Trophoblast cell (in vitro differentiated cells and primary cell): ENCODE measurements at regions not wholly inside any gene's neighbourhood (a gene's known extent, or its start where the extent isn't known, plus 50 kb on each side); places are given as distances from the start of the nearest gene placed in this dataset.

Source experiments
- DNase-seq, 2 donors: peaks; one replicate each; pipeline ENCODE4 v3.0.0-alpha.2; 2016
- H2AFZ ChIP-seq: 2 replicates; pipeline ENCODE4 v1.6.1; 2013; ENCODE audit warnings: low read length, moderate library complexity, mild to moderate bottlenecking; ENCODE audit not compliant: insufficient read depth, poor library complexity
- H2AK5ac ChIP-seq: 2 replicates; pipeline ENCODE4 v1.6.1; 2013; ENCODE audit warnings: mild to moderate bottlenecking, low read length
- H2BK120ac ChIP-seq: 2 replicates; pipeline ENCODE4 v1.6.1; 2013; ENCODE audit warnings: low read length, mild to moderate bottlenecking, moderate library complexity; ENCODE audit not compliant: insufficient read depth, poor library complexity
- H2BK12ac ChIP-seq: 2 replicates; pipeline ENCODE4 v1.6.1; 2013; ENCODE audit warnings: mild to moderate bottlenecking, low read length, moderate library complexity
- H2BK5ac ChIP-seq: 2 replicates; pipeline ENCODE4 v1.6.1; 2013; ENCODE audit warnings: low read length, low read depth, moderate library complexity, mild to moderate bottlenecking; ENCODE audit not compliant: poor library complexity
- H3K14ac ChIP-seq: 2 replicates; pipeline ENCODE4 v1.6.1; 2013; ENCODE audit warnings: mild to moderate bottlenecking, low read length
- H3K18ac ChIP-seq: 2 replicates; pipeline ENCODE4 v1.6.1; 2013; ENCODE audit warnings: mild to moderate bottlenecking, low read length
- H3K23ac ChIP-seq: 2 replicates; pipeline ENCODE4 v1.6.1; 2013; ENCODE audit warnings: low read length
- H3K27ac ChIP-seq: 2 replicates; pipeline ENCODE4 v1.5.1; 2013; ENCODE audit warnings: low read depth, mild to moderate bottlenecking, inconsistent platforms, low read length, moderate library complexity
- H3K27me3 ChIP-seq: 2 replicates; pipeline ENCODE4 v1.6.1; 2013; ENCODE audit warnings: inconsistent platforms, mild to moderate bottlenecking, low read length, moderate library complexity; ENCODE audit not compliant: insufficient read depth
- H3K36me3 ChIP-seq, 2 experiments: 1 replicate in 1 of 2; 2 replicates in 1 of 2; pipeline ENCODE4 v1.6.1; 2013; ENCODE audit warnings: low read length in 2 of 2, mild to moderate bottlenecking in 2 of 2, moderate library complexity in 1 of 2; ENCODE audit not compliant: insufficient read depth in 2 of 2, control insufficient read depth in 1 of 2
- H3K4ac ChIP-seq: 2 replicates; pipeline ENCODE4 v1.6.1; 2013; ENCODE audit warnings: low read depth, mild to moderate bottlenecking, low read length, moderate library complexity
- H3K4me1 ChIP-seq, 2 experiments: 1 replicate in 1 of 2; 2 replicates in 1 of 2; pipeline ENCODE4 v1.6.1; 2013; ENCODE audit warnings: low read length in 2 of 2, mild to moderate bottlenecking in 2 of 2, moderate library complexity in 1 of 2; ENCODE audit not compliant: insufficient read depth in 2 of 2, control insufficient read depth in 1 of 2
- H3K4me2 ChIP-seq: 2 replicates; pipeline ENCODE4 v1.6.1; 2013; ENCODE audit warnings: inconsistent platforms, mild to moderate bottlenecking, low read length, moderate library complexity
- H3K4me3 ChIP-seq: 2 replicates; pipeline ENCODE4 v1.5.1; 2013; ENCODE audit warnings: mild to moderate bottlenecking, low read depth, low read length, inconsistent platforms
- H3K79me1 ChIP-seq: one replicate; pipeline ENCODE4 v1.6.1; 2013; ENCODE audit warnings: low read length
- H3K79me2 ChIP-seq: 2 replicates; pipeline ENCODE4 v1.6.1; 2013; ENCODE audit warnings: low read length, mild to moderate bottlenecking; ENCODE audit not compliant: control insufficient read depth, insufficient read depth, poor library complexity
- H3K9ac ChIP-seq: 2 replicates; pipeline ENCODE4 v1.6.1; 2013; ENCODE audit warnings: mild to moderate bottlenecking, low read length
- H3K9me3 ChIP-seq: 2 replicates; pipeline ENCODE4 v1.6.1; 2013; ENCODE audit warnings: low read depth, mild to moderate bottlenecking, control low read depth, inconsistent platforms, low read length; ENCODE audit not compliant: insufficient read depth
- H4K12ac ChIP-seq: 2 replicates; pipeline ENCODE4 v1.6.1; 2013; ENCODE audit warnings: low read depth, mild to moderate bottlenecking, low read length, moderate library complexity
- H4K8ac ChIP-seq: 2 replicates; pipeline ENCODE4 v1.6.1; 2013; ENCODE audit warnings: low read depth, mild to moderate bottlenecking, low read length, moderate library complexity
- H4K91ac ChIP-seq: one replicate; pipeline ENCODE4 v1.6.1; 2013; ENCODE audit warnings: low read depth, mild to moderate bottlenecking, low read length, moderate library complexity
- WGBS: extraction: QIAGEN DNeasy Blood & Tissue Kit; methylation state at CpG from one replicate; pipeline ENCODE4 v1.1.7; 2013; ENCODE audit warnings: missing lambda C conversion rate; ENCODE audit not compliant: insufficient read length, insufficient coverage; ENCODE audit errors: extremely low coverage; 5-methylcytosine and 5-hydroxymethylcytosine counted together

DNA sequence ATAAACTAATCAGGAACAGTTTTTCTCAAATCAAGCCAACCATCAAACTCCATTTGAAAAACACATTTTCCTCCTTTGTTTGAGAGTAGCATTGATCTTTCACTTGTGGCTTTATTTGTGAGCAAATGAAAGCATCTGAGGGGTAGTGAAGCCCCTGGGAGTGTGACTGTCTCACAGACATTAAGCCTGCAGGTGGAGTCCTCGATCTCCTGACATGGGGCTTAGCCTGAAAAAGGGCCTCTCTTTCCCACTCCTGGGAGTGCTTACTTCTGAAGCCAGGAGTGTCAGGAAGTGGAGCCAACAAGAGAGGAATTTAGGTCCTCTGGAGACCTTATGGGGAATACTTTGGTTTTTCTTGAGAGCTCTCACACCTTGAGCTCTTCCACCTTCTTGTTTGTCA lies 158.2 kb upstream of the SFRP2 start:
- WGBS: no CpG with 5 or more reads among the region's 1 CpG
- H3K9ac ChIP-seq: no peak overlapping the region

DNA sequence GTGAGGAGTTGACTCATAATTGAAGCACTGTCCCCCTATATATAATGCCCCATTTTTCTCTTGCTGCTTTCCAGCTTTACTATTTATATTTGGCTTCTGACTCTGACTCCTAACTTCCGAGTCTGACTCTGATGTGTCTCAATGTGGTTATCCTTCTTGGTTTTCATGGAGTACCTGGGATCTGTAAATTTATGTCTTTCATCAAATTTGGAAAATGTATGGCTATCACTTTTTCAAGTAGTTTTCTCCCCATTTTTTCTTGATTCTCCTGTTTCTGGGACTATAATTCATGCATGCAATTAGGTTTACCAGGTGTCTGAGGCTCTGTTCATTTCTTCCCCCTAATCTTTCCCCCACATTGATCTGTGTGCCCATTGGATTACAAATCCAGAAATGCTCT lies 156.8 kb upstream of the SFRP2 start:
- no peak overlapping the region for H3K9ac ChIP-seq
- no peak overlapping the region for H3K4me3 ChIP-seq
- no CpG with 5 or more reads among the region's 1 CpG for WGBS
- H2BK120ac ChIP-seq: no peak overlapping the region
- DNase-seq: no peak
- H4K8ac ChIP-seq: no peak overlapping the region
- no peaks in the 10 kb centered on the region for H3K79me2 ChIP-seq
- H3K27ac ChIP-seq: no peak overlapping the region
- H2AK5ac ChIP-seq: no peak overlapping the region
- no peaks in the 10 kb centered on the region for H3K79me1 ChIP-seq
- H3K4ac ChIP-seq: no peak overlapping the region
- H3K23ac ChIP-seq: no peak overlapping the region
- H3K18ac ChIP-seq: no peak overlapping the region
- no peak overlapping the region for H3K14ac ChIP-seq
- peaks cover 2% of the 10 kb centered on the region for H3K9me3 ChIP-seq
- no peak overlapping the region for H2AFZ ChIP-seq
- no peak overlapping the region for H2BK12ac ChIP-seq
- no peak overlapping the region for H4K12ac ChIP-seq
- no peaks in the 10 kb centered on the region for H3K4me1 ChIP-seq
- H3K27me3 ChIP-seq: no peaks in the 10 kb centered on the region
- H2BK5ac ChIP-seq: no peak overlapping the region
- no peaks in the 10 kb centered on the region for H3K36me3 ChIP-seq
- H4K91ac ChIP-seq: no peak overlapping the region
- no peak overlapping the region for H3K4me2 ChIP-seq

More for the DNA sequence above, 158.2 kb upstream of the SFRP2 start:
- no peak for DNase-seq
- Histone ChIP-seq H4K8ac (no peak overlapping the region), H2BK5ac (no peak overlapping the region), H3K79me2 (no peaks in the 10 kb centered on the region), H3K4me3 (no peak overlapping the region), H4K12ac (no peak overlapping the region), H2AFZ (no peak overlapping the region), H3K4me2 (no peak overlapping the region), H3K23ac (no peak overlapping the region), H3K27ac (no peak overlapping the region), H3K27me3 (no peaks in the 10 kb centered on the region), H3K9me3 (no peaks in the 10 kb centered on the region), H4K91ac (no peak overlapping the region), H3K36me3 (no peaks in the 10 kb centered on the region), H3K14ac (no peak overlapping the region), H3K18ac (no peak overlapping the region), H3K79me1 (no peaks in the 10 kb centered on the region), H3K4me1 (no peaks in the 10 kb centered on the region), H2BK12ac (no peak overlapping the region), H2BK120ac (no peak overlapping the region), H2AK5ac (no peak overlapping the region), H3K4ac (no peak overlapping the region)

DNA sequence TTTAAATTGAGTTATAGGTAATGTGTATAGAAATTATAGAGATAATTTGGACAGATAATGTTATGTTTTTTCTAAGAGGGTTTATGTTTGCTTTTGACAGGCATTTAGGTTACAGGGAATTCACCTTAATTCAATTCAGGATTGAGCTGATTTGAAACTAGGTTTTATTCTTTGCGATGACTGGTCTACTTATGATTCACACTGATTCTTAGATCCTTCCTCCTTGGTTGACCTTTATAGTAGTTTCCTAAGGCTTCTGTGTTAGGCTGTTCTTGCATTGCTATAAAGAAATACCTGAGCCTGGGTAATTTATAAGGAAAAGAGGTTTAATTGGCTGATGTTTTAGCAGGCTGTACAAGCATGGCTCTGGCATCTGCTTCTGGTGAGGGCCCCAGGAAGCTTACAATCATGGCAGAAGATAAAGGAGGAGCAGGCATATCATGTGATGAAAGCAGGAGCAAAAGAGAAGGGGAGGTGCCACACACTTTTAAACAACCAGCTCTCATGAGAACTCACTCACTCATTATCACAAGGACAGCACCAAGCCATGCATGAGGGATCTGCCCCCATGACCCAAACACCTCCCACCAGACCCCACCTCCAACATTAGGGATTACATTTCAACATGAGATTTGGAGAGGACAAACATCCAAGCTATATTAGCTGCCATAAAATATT lies 155.0 kb upstream of the SFRP2 start:
- H2AK5ac ChIP-seq: no peak overlapping the region
- H3K27me3 ChIP-seq: no peaks in the 10 kb centered on the region
- H3K4ac ChIP-seq: no peak overlapping the region
- H3K9ac ChIP-seq: no peak overlapping the region
- H3K4me2 ChIP-seq: no peak overlapping the region
- no peak overlapping the region for H2BK12ac ChIP-seq
- H4K12ac ChIP-seq: no peak overlapping the region
- H3K79me2 ChIP-seq: no peaks in the 10 kb centered on the region
- WGBS: no CpG with 5 or more reads among the region's 1 CpG
- no peak overlapping the region for H2BK120ac ChIP-seq
- H4K91ac ChIP-seq: no peak overlapping the region
- H2AFZ ChIP-seq: no peak overlapping the region
- H3K18ac ChIP-seq: no peak overlapping the region
- H3K27ac ChIP-seq: no peak overlapping the region
- no peak overlapping the region for H3K23ac ChIP-seq
- H3K36me3 ChIP-seq: no peaks in the 10 kb centered on the region
- H4K8ac ChIP-seq: no peak overlapping the region
- H3K9me3 ChIP-seq: peaks cover 2% of the 10 kb centered on the region
- H3K4me1 ChIP-seq: no peaks in the 10 kb centered on the region
- no peak overlapping the region for H2BK5ac ChIP-seq
- no peaks in the 10 kb centered on the region for H3K79me1 ChIP-seq
- H3K4me3 ChIP-seq: no peak overlapping the region
- no peak overlapping the region for H3K14ac ChIP-seq
- no peak for DNase-seq

DNA sequence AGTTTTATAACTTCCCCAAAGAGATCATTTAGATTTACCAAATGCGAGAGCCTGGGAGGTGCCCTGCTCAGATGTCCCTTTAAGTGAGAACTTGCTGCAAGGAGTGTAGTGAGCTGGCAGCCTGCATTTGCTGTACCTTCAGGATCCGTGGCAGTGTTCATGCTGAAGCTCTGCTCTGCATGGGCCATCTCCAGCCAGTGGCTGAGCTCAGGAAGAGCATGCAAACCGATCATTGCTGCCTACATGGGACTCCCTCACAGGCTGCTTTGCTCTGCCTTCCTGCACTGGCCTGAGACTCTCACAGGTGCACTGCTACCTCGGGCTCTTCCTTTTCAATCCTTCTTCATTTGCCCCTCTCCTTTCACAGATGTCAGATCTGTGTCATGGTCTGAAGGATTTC lies 152.0 kb upstream of the SFRP2 start:
- H2AK5ac ChIP-seq: no peak overlapping the region
- H3K23ac ChIP-seq: no peak overlapping the region
- H2BK120ac ChIP-seq: no peak overlapping the region
- no CpG with 5 or more reads among the region's 4 CpGs for WGBS
- no peak overlapping the region for H2AFZ ChIP-seq
- H3K79me1 ChIP-seq: no peaks in the 10 kb centered on the region
- no peak overlapping the region for H4K8ac ChIP-seq
- no peak overlapping the region for H3K14ac ChIP-seq
- H3K4me3 ChIP-seq: no peak overlapping the region
- H3K9ac ChIP-seq: no peak overlapping the region
- H3K79me2 ChIP-seq: no peaks in the 10 kb centered on the region
- H3K4me1 ChIP-seq: peaks cover 0 to 2% of the 10 kb centered on the region in 2 experiments
- no peaks in the 10 kb centered on the region for H3K27me3 ChIP-seq
- H4K91ac ChIP-seq: no peak overlapping the region
- H2BK5ac ChIP-seq: no peak overlapping the region
- no peak overlapping the region for H3K18ac ChIP-seq
- H3K4ac ChIP-seq: no peak overlapping the region
- no peak for DNase-seq
- peaks cover 2% of the 10 kb centered on the region for H3K9me3 ChIP-seq
- no peak overlapping the region for H2BK12ac ChIP-seq
- H3K4me2 ChIP-seq: no peak overlapping the region
- H3K36me3 ChIP-seq: no peaks in the 10 kb centered on the region
- H4K12ac ChIP-seq: no peak overlapping the region
- H3K27ac ChIP-seq: no peak overlapping the region
